Chondrocyte (in vitro differentiated cells): ENCODE measurements at regions not wholly inside any gene's neighbourhood (a gene's known extent, or its start where the extent isn't known, plus 50 kb on each side); places are given as distances from the start of the nearest gene placed in this dataset.

Experiments
- DNase-seq: peaks from one replicate; pipeline ENCODE4 v3.0.0; 2021; ENCODE audit warnings: mixed read lengths, low spot score
- H3K27ac Mint-ChIP-seq: one replicate; pipeline ENCODE4 v1.8.0; 2021; ENCODE audit warnings: mild to moderate bottlenecking, moderate library complexity, mixed read lengths; ENCODE audit not compliant: unreplicated experiment
- H3K27me3 Mint-ChIP-seq: 2 replicates; pipeline ENCODE4 v1.8.0; 2021; ENCODE audit warnings: low read depth, mixed read lengths
- H3K36me3 Mint-ChIP-seq: 2 replicates; pipeline ENCODE4 v1.8.0; 2021; ENCODE audit warnings: low read depth, mixed read lengths
- H3K4me1 Mint-ChIP-seq: 2 replicates; pipeline ENCODE4 v1.8.0; 2021; ENCODE audit warnings: low read depth, mild to moderate bottlenecking, mixed read lengths
- H3K4me3 Mint-ChIP-seq: one replicate; pipeline ENCODE4 v1.8.0; 2021; ENCODE audit warnings: mild to moderate bottlenecking, moderate library complexity, mixed read lengths; ENCODE audit not compliant: unreplicated experiment
- H3K9me3 Mint-ChIP-seq: 2 replicates; pipeline ENCODE4 v1.8.0; 2021; ENCODE audit warnings: low read depth, mixed read lengths
- CTCF ChIP-seq: fragments of 200-600 bp; sonication (generic); IDR thresholded peaks from 2 replicates; pipeline ENCODE4 v1.5.0; 2021; ENCODE audit warnings: antibody characterized with exemption, mild to moderate bottlenecking, moderate library complexity

GRCh38 chr3:135840436-135840835 is 125.1 kb upstream of the PPP2R3A start:
- Mint-ChIP-seq H3K9me3 (no peaks in the 10 kb centered on the region), H3K36me3 (no peaks in the 10 kb centered on the region), H3K27me3 (peaks cover 7% of the 10 kb centered on the region), H3K27ac (no peak overlapping the region), H3K4me3 (no peak overlapping the region), H3K4me1 (no peaks in the 10 kb centered on the region)
- DNase-seq: no peak
- no peak for TF ChIP-seq CTCF

- H3K27ac Mint-ChIP-seq: no peak overlapping the region
- H3K36me3 Mint-ChIP-seq: peaks cover 1% of the 10 kb centered on the region
- H3K27me3 Mint-ChIP-seq: peaks cover 7% of the 10 kb centered on the region
- peaks cover 5% of the 10 kb centered on the region for H3K9me3 Mint-ChIP-seq
- no peak for TF ChIP-seq CTCF
- H3K4me3 Mint-ChIP-seq: no peak overlapping the region
- no peaks in the 10 kb centered on the region for H3K4me1 Mint-ChIP-seq
- DNase-seq: no peak
These were observed 121.1 kb upstream of the PPP2R3A start for GRCh38 chr3:135844386-135844785.

GRCh38 chr3:135848051-135848450 is 117.5 kb upstream of the PPP2R3A start:
- Mint-ChIP-seq H3K4me3 (no peak overlapping the region), H3K9me3 (peaks cover 5% of the 10 kb centered on the region), H3K36me3 (peaks cover 1% of the 10 kb centered on the region), H3K27me3 (peaks cover 7% of the 10 kb centered on the region), H3K4me1 (no peaks in the 10 kb centered on the region), H3K27ac (no peak overlapping the region)
- no peak for DNase-seq
- TF ChIP-seq CTCF: no peak

DNA sequence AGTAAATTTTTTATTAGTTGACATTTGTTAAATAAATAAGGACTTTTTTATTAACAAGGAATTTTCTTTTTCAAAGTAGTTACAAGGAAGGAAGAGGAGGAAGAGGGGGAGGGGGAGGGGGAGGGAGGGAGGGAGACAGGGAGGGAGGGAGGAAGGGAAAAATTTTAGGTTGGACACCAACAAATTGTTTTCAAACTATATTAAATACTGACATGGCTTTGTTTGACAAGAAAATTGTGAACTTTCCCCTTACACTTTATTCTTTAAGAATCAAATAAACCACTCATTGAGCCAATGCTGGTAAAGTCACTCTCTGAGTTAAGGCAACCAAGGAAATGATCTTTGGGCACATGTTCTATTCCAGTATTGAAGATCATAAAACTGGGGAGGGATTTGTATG is 115.7 kb upstream of the PPP2R3A start:
- H3K27me3 Mint-ChIP-seq: peaks cover 14% of the 10 kb centered on the region
- no peaks in the 10 kb centered on the region for H3K4me1 Mint-ChIP-seq
- TF ChIP-seq CTCF: no peak
- H3K4me3 Mint-ChIP-seq: no peak overlapping the region
- H3K36me3 Mint-ChIP-seq: peaks cover 1% of the 10 kb centered on the region
- no peak for DNase-seq
- H3K9me3 Mint-ChIP-seq: peaks cover 8% of the 10 kb centered on the region
- H3K27ac Mint-ChIP-seq: no peak overlapping the region

GRCh38 chr3:135851201-135852081 is 114.1 kb upstream of the PPP2R3A start:
- TF ChIP-seq CTCF: no peak
- Mint-ChIP-seq H3K9me3 (peaks cover 8% of the 10 kb centered on the region), H3K27me3 (peaks cover 11% of the 10 kb centered on the region), H3K4me1 (no peaks in the 10 kb centered on the region), H3K27ac (no peak overlapping the region), H3K36me3 (peaks cover 1% of the 10 kb centered on the region), H3K4me3 (no peak overlapping the region)
- no peak for DNase-seq
